Central memory CD8-positive, alpha-beta T cell (primary cell): ENCODE measurements at regions not wholly inside any gene's neighbourhood (a gene's known extent, or its start where the extent isn't known, plus 50 kb on each side); places are given as distances from the start of the nearest gene placed in this dataset.

Experiments
- ATAC-seq: fragments of 150-1000 bp; cut with Tn5 transposase; replicated peaks from 2 replicates; pipeline ENCODE4 v1.10.0; 2022; ENCODE audit warnings: mild to moderate bottlenecking, moderate FRiP score, moderate number of reproducible peaks; ENCODE audit not compliant: poor library complexity, severe bottlenecking; ENCODE audit errors: extremely low read depth
- DNase-seq, 2 donors: peaks; one replicate each; pipeline ENCODE4 v3.0.0; 2021; ENCODE audit warnings: low spot score in 2 of 2
- H3K27ac Mint-ChIP-seq: one replicate; pipeline ENCODE4 v1.8.0; 2022; ENCODE audit warnings: low read depth, mild to moderate bottlenecking, moderate library complexity, mixed read lengths
- H3K27me3 Mint-ChIP-seq: one replicate; pipeline ENCODE4 v1.8.0; 2022; ENCODE audit warnings: mixed read lengths
- H3K36me3 Mint-ChIP-seq: one replicate; pipeline ENCODE4 v1.8.0; 2022; ENCODE audit warnings: mild to moderate bottlenecking, moderate library complexity, mixed read lengths; ENCODE audit not compliant: insufficient read depth
- H3K4me1 Mint-ChIP-seq: one replicate; pipeline ENCODE4 v1.8.0; 2022; ENCODE audit warnings: mixed read lengths
- H3K4me3 Mint-ChIP-seq: one replicate; pipeline ENCODE4 v1.8.0; 2022; ENCODE audit warnings: mild to moderate bottlenecking, moderate library complexity, mixed read lengths
- H3K9me3 Mint-ChIP-seq: one replicate; pipeline ENCODE4 v1.8.0; 2022; ENCODE audit warnings: mixed read lengths

DNA sequence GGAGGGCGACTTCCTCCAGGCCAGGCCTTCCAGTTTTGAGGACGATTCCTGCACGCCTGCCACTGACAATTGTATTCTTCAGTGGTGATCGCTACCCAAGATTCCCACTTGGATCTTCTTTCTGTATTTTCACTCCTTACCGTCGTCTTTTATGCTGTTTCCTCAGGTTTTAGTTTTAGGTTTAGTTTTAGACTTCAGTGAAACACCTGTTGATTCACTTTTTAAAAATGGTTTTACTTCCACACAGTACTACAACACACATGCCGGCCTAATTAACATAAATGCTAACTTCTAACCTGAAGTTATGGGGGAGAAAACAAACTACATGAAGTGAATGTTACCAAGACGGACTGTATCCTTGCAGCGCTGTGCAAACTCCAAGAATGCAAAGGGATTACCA, 530.6 kb upstream of the MGMT start:
- H3K4me3 Mint-ChIP-seq = no peak overlapping the region
- no peak overlapping the region for H3K27ac Mint-ChIP-seq
- ATAC-seq (no peak), DNase-seq (no peak)
- peaks cover 8% of the 10 kb centered on the region for H3K4me1 Mint-ChIP-seq
- no peaks in the 10 kb centered on the region for H3K36me3 Mint-ChIP-seq
- peaks cover 40% of the 10 kb centered on the region for H3K27me3 Mint-ChIP-seq
- no peaks in the 10 kb centered on the region for H3K9me3 Mint-ChIP-seq

GRCh38 chr10:128938558-128938957, 528.5 kb upstream of the MGMT start:
- peaks cover 40% of the 10 kb centered on the region for H3K27me3 Mint-ChIP-seq
- H3K36me3 Mint-ChIP-seq = no peaks in the 10 kb centered on the region
- ATAC-seq (no peak), DNase-seq (no peak)
- H3K9me3 Mint-ChIP-seq = peaks cover 1% of the 10 kb centered on the region
- H3K4me1 Mint-ChIP-seq = peaks cover 8% of the 10 kb centered on the region
- H3K27ac Mint-ChIP-seq = no peak overlapping the region
- no peak overlapping the region for H3K4me3 Mint-ChIP-seq

DNA sequence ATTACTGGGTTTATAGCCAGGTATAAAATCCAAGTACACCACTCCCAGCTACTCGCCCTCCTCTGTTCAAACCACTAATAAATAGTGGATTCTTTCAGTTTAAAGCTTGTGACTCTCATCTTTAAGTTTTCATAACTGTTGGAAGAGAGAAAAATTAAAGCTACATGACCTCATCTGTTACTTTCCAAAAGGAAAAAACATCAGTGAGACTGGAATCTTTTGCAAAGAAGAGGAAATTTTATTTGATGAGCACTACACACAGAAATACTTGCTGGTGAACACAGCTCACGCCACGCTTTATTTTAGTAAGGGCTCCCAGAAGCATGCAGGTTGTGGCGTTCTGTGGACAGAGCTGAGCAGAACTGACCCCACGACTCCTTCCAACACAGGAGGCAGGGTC, 527.0 kb upstream of the MGMT start:
- peaks cover 9% of the 10 kb centered on the region for H3K9me3 Mint-ChIP-seq
- peaks cover 40% of the 10 kb centered on the region for H3K27me3 Mint-ChIP-seq
- DNase-seq = no peak
- H3K27ac Mint-ChIP-seq = no peak overlapping the region
- no peaks in the 10 kb centered on the region for H3K36me3 Mint-ChIP-seq
- no peaks in the 10 kb centered on the region for H3K4me1 Mint-ChIP-seq
- no peak for ATAC-seq
- no peak overlapping the region for H3K4me3 Mint-ChIP-seq

DNA sequence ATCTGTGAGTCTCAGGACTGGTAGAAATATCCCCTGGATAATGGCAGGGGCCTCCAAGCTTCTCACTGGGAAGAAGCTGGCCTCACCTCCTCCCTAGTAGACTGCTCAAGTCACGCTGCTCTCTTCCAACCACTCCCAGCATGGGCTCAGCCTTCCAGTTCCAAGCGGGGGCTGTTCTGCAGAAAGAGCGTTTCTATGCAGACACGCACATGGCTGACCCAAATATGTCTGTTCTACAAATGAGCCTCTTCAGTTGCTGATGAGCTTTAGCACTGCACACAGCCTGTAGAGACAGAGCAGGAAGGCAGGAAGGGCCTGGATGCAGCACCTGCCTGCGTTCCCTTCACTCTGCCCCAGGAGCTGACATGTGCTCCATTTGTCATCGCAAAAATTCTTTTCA, 523.9 kb upstream of the MGMT start:
- H3K36me3 Mint-ChIP-seq = no peaks in the 10 kb centered on the region

DNA sequence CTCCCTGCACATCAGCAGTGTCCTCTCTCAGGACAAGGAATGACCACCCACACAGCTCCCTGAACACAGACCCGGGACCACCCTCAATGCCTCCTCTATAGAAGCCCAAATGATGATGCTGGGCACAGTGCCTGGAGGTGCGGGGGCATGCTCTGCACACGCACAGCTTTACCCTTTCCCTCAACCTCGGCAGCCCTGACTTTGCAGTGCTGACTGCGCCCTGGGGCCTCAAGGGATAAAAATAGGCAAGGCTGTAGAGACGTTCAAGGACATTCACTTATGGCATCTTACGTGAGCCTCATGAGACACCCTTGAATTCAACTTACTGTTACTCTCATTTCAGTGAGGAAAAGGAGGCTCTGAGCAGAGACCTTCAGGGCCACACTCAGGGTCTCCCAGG, 521.6 kb upstream of the MGMT start:
- no peak overlapping the region for H3K27ac Mint-ChIP-seq

More for the DNA sequence above, 523.9 kb upstream of the MGMT start:
- Mint-ChIP-seq H3K27ac (no peak overlapping the region), H3K4me1 (no peaks in the 10 kb centered on the region), H3K27me3 (peaks cover 18% of the 10 kb centered on the region), H3K9me3 (peaks cover 19% of the 10 kb centered on the region), H3K4me3 (no peak overlapping the region)
- no peak for ATAC-seq
- DNase-seq = no peak

GRCh38 chr10:128950159-128950915, 516.7 kb upstream of the MGMT start:
- H3K36me3 Mint-ChIP-seq = no peaks in the 10 kb centered on the region
- H3K4me3 Mint-ChIP-seq = no peak overlapping the region
- no peak overlapping the region for H3K27ac Mint-ChIP-seq
- no peaks in the 10 kb centered on the region for H3K4me1 Mint-ChIP-seq
- H3K27me3 Mint-ChIP-seq = no peaks in the 10 kb centered on the region
- DNase-seq (no peak), ATAC-seq (no peak)
- H3K9me3 Mint-ChIP-seq = peaks cover 10% of the 10 kb centered on the region

More for the DNA sequence above, 521.6 kb upstream of the MGMT start:
- ATAC-seq (no peak), DNase-seq (no peak)
- H3K27me3 Mint-ChIP-seq = no peaks in the 10 kb centered on the region
- H3K9me3 Mint-ChIP-seq = peaks cover 19% of the 10 kb centered on the region
- H3K36me3 Mint-ChIP-seq = no peaks in the 10 kb centered on the region
- no peaks in the 10 kb centered on the region for H3K4me1 Mint-ChIP-seq
- no peak overlapping the region for H3K4me3 Mint-ChIP-seq

DNA sequence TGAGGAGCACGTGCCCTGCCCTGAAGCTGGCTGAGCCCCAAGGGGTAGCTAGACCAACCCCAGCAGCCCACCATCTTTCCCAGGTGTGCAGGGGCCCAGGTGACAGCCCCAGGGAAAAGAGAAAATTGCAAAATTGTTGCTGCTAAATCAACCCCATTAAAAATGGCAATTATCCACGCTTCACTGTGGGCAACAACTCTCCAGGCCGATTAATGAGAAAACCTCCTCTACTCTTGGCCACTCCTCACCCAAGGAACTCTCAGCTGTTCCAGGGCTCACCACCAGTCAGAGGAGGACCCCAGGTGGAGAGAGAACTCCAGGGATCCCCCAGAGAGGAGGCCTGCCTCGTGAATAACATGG, 516.1 kb upstream of the MGMT start:
- Mint-ChIP-seq H3K9me3 (peaks cover 10% of the 10 kb centered on the region), H3K27ac (no peak overlapping the region), H3K36me3 (no peaks in the 10 kb centered on the region), H3K4me1 (no peaks in the 10 kb centered on the region), H3K4me3 (no peak overlapping the region), H3K27me3 (no peaks in the 10 kb centered on the region)
- no peak for ATAC-seq
- no peak for DNase-seq

DNA sequence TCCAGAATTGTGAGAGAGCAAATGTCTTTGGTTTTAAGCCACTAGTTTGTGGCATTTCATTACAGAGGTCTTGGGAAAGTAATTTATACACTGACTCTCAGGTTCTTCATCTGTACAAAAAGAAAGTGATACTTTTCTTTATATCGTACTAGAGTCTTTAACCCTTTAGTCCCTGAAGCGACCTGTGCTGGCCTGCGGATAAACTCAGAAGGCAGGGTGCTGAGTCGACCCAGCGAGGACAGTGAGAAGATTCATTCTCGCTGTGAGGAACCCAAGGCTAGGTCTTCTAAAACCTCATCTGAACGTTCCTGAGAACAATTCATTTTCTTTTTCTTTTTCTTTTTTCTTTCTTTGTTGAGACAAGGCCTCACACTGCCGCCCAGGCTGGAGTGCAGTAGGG, 514.2 kb upstream of the MGMT start:
- Mint-ChIP-seq H3K4me1 (no peaks in the 10 kb centered on the region), H3K27me3 (no peaks in the 10 kb centered on the region), H3K4me3 (no peak overlapping the region), H3K9me3 (no peaks in the 10 kb centered on the region), H3K27ac (no peak overlapping the region), H3K36me3 (no peaks in the 10 kb centered on the region)
- no peak for ATAC-seq
- no peak for DNase-seq

- no peaks in the 10 kb centered on the region for H3K27me3 Mint-ChIP-seq
- no peaks in the 10 kb centered on the region for H3K9me3 Mint-ChIP-seq
- no peaks in the 10 kb centered on the region for H3K4me1 Mint-ChIP-seq
- ATAC-seq = no peak
- no peak overlapping the region for H3K4me3 Mint-ChIP-seq
- no peak overlapping the region for H3K27ac Mint-ChIP-seq
- H3K36me3 Mint-ChIP-seq = no peaks in the 10 kb centered on the region
- DNase-seq = no peak
Measured at GRCh38 chr10:128956149-128956548, 510.9 kb upstream of the MGMT start.

DNA sequence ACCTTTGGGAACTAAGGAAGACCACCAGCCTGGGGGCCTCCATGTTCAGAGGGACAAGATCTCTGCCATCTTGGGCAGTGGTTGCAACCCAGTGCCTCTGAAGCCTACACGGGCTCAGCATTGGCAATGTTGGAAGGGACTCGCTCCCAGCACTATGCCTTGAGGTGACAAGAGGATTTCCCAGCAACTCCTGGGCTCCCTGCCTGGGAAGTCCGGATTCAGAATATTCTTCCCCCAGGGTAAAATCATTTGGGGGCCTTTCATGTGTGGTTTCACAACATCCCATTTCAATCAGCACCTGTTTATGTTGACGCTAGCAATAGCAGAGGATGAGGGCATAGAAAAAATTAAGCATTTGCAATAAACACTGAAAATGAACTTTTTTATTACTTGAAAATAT, 509.8 kb upstream of the MGMT start:
- Mint-ChIP-seq H3K36me3 (no peaks in the 10 kb centered on the region), H3K4me3 (no peak overlapping the region), H3K27ac (no peak overlapping the region)

GRCh38 chr10:128958834-128959690, 508.0 kb upstream of the MGMT start:
- Mint-ChIP-seq H3K4me3 (no peak overlapping the region), H3K27me3 (no peaks in the 10 kb centered on the region), H3K27ac (no peak overlapping the region), H3K4me1 (no peaks in the 10 kb centered on the region), H3K9me3 (no peaks in the 10 kb centered on the region), H3K36me3 (no peaks in the 10 kb centered on the region)
- ATAC-seq (no peak), DNase-seq (no peak)

More for the DNA sequence above, 509.8 kb upstream of the MGMT start:
- Mint-ChIP-seq H3K4me1 (no peaks in the 10 kb centered on the region), H3K9me3 (no peaks in the 10 kb centered on the region), H3K27me3 (no peaks in the 10 kb centered on the region)
- DNase-seq (no peak), ATAC-seq (no peak)

DNA sequence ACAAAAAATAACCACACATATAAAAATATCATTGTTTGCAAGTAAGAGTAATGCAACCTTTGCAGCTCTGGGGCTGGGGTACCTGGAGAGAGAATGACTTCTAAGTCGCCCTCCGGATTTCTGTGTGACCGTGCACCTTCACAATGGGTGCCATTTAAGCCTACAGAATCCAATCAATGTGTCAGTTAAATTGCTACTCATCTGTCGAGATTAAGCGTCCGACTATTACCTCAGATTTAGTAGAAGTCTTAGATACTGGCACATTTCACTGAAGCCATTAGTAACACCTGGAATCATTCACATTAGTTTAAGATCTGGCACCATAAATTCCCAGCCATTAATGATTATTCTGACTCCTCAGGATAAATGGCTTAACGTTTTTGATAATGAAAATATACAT, 507.3 kb upstream of the MGMT start:
- no peak for ATAC-seq
- no peaks in the 10 kb centered on the region for H3K9me3 Mint-ChIP-seq
- no peak for DNase-seq

GRCh38 chr10:128960517-128960916, 506.5 kb upstream of the MGMT start:
- H3K4me3 Mint-ChIP-seq = no peak overlapping the region
- DNase-seq (no peak), ATAC-seq (no peak)
- no peaks in the 10 kb centered on the region for H3K9me3 Mint-ChIP-seq
- no peaks in the 10 kb centered on the region for H3K4me1 Mint-ChIP-seq
- H3K27ac Mint-ChIP-seq = no peak overlapping the region
- no peaks in the 10 kb centered on the region for H3K36me3 Mint-ChIP-seq
- H3K27me3 Mint-ChIP-seq = no peaks in the 10 kb centered on the region

More for the DNA sequence above, 507.3 kb upstream of the MGMT start:
- Mint-ChIP-seq H3K36me3 (no peaks in the 10 kb centered on the region), H3K27me3 (no peaks in the 10 kb centered on the region), H3K27ac (no peak overlapping the region), H3K4me3 (no peak overlapping the region), H3K4me1 (no peaks in the 10 kb centered on the region)
